ENCODE measurements at regions not wholly inside any gene's neighbourhood (a gene's known extent, or its start where the extent isn't known, plus 50 kb on each side); places are given as distances from the start of the nearest gene placed in this dataset.

DNA sequence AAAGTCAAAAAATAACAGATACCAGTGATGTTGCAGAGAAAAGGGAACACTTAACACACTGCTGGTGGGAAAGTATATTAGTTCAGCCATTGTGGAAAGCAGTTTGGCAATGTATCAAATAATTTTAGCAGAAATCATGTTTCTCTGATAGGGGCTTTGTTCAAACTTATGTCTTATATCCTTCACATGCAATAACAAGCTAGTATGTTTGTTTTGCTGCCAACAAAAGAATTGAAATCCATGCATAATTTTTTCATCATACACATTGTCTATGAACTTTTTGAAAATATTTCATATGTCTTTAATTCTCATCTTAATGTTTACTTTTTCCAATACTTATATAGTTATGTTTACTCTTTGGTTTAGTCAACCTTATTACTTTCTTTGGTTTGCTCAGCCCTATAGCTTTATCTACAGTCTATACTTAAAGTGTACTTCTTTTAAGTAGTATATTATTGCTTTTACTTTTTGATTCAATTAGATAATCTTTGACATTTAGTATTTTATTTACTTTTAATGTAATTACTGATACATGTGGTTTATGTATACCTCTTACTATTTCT, 639.6 kb upstream of the CBLB start:
- H3K4me1 ChIP-seq (ENCODE audit: low read length), result no peaks in the 10 kb centered on the region
- no peaks in the 10 kb centered on the region for H3K9me3 ChIP-seq (ENCODE audit: insufficient read depth, low read length)
- H2AFZ ChIP-seq (ENCODE audit: low read depth, low read length), result no peak overlapping the region
- H3K79me2 ChIP-seq (ENCODE audit: low read length), result no peaks in the 10 kb centered on the region
- H3K36me3 ChIP-seq (replicated peaks; ENCODE audit: low read depth, low read length), result no peaks in the 10 kb centered on the region
- no peaks in the 10 kb centered on the region for H3K27me3 ChIP-seq (ENCODE audit: low read depth, low read length)
- no peak overlapping the region for H3K27ac ChIP-seq (ENCODE audit: low read length)
- TF ChIP-seq EZH2phosphoT487 (IDR thresholded peaks at IDR 0.05; ENCODE audit: low read depth) (no peak), CTCF (IDR thresholded peaks at IDR 0.05; ENCODE audit: low read depth, low read length) (no peak)
- H4K20me1 ChIP-seq (ENCODE audit: insufficient read depth, low read length), result no peaks in the 10 kb centered on the region
- no peak overlapping the region for H3K4me3 ChIP-seq (ENCODE audit: low read length)
- no peak overlapping the region for H3K4me2 ChIP-seq (ENCODE audit: low read length)
- H3K9ac ChIP-seq (ENCODE audit: low read length), result no peak overlapping the region

DNA sequence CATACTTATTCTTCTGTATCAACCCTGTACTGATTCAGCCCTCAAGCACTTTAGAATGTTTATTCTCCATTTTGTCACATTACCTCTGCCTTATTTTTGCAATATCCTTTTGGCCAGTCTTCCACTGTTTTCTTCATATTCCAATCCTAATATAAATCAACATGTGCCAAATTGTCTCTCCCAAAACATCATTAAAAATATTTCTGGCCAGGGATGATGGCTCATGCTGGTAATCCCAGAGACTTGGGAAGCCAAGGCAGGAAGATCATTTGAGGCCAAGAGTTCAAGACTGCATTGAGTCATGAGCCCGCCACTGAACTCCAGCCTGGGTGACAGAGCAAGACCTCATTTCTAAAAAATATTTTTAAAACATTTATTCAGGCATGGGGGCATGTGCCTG, 641.4 kb upstream of the CBLB start:
- H2AFZ ChIP-seq (ENCODE audit: low read depth, low read length), result no peak overlapping the region
- no peaks in the 10 kb centered on the region for H3K9me3 ChIP-seq (ENCODE audit: insufficient read depth, low read length)
- no peak for TF ChIP-seq EZH2phosphoT487 (IDR thresholded peaks at IDR 0.05; ENCODE audit: low read depth)
- no peak for TF ChIP-seq CTCF (IDR thresholded peaks at IDR 0.05; ENCODE audit: low read depth, low read length)
- H3K27ac ChIP-seq (ENCODE audit: low read length), result no peak overlapping the region
- no peak overlapping the region for H3K4me3 ChIP-seq (ENCODE audit: low read length)
- H3K9ac ChIP-seq (ENCODE audit: low read length), result no peak overlapping the region
- H4K20me1 ChIP-seq (ENCODE audit: insufficient read depth, low read length), result no peaks in the 10 kb centered on the region
- H3K27me3 ChIP-seq (ENCODE audit: low read depth, low read length), result no peaks in the 10 kb centered on the region
- no peaks in the 10 kb centered on the region for H3K36me3 ChIP-seq (replicated peaks; ENCODE audit: low read depth, low read length)
- H3K4me1 ChIP-seq (ENCODE audit: low read length), result no peaks in the 10 kb centered on the region
- H3K79me2 ChIP-seq (ENCODE audit: low read length), result no peaks in the 10 kb centered on the region
- no peak overlapping the region for H3K4me2 ChIP-seq (ENCODE audit: low read length)

GRCh38 chr3:106512846-106513245, 644.0 kb upstream of the CBLB start:
- Histone ChIP-seq H2AFZ (ENCODE audit: low read depth, low read length) (no peak overlapping the region), H3K27ac (ENCODE audit: low read length) (no peak overlapping the region)

GRCh38 chr3:106514431-106514830, 645.6 kb upstream of the CBLB start:
- no peaks in the 10 kb centered on the region for H3K4me1 ChIP-seq (ENCODE audit: low read length)
- H3K36me3 ChIP-seq (replicated peaks; ENCODE audit: low read depth, low read length), result no peaks in the 10 kb centered on the region
- H3K4me3 ChIP-seq (ENCODE audit: low read length), result no peak overlapping the region
- H3K27me3 ChIP-seq (ENCODE audit: low read depth, low read length), result no peaks in the 10 kb centered on the region
- no peaks in the 10 kb centered on the region for H3K79me2 ChIP-seq (ENCODE audit: low read length)
- H3K9ac ChIP-seq (ENCODE audit: low read length), result no peak overlapping the region
- no peak overlapping the region for H3K27ac ChIP-seq (ENCODE audit: low read length)
- H4K20me1 ChIP-seq (ENCODE audit: insufficient read depth, low read length), result no peaks in the 10 kb centered on the region
- no peaks in the 10 kb centered on the region for H3K9me3 ChIP-seq (ENCODE audit: insufficient read depth, low read length)
- no peak overlapping the region for H2AFZ ChIP-seq (ENCODE audit: low read depth, low read length)
- no peak overlapping the region for H3K4me2 ChIP-seq (ENCODE audit: low read length)
- TF ChIP-seq CTCF (IDR thresholded peaks at IDR 0.05; ENCODE audit: low read depth, low read length), result no peak
- TF ChIP-seq EZH2phosphoT487 (IDR thresholded peaks at IDR 0.05; ENCODE audit: low read depth), result no peak

More at GRCh38 chr3:106512846-106513245, 644.0 kb upstream of the CBLB start:
- Histone ChIP-seq H3K36me3 (replicated peaks; ENCODE audit: low read depth, low read length) (no peaks in the 10 kb centered on the region), H3K4me2 (ENCODE audit: low read length) (no peak overlapping the region), H3K4me1 (ENCODE audit: low read length) (no peaks in the 10 kb centered on the region), H3K4me3 (ENCODE audit: low read length) (no peak overlapping the region), H3K79me2 (ENCODE audit: low read length) (no peaks in the 10 kb centered on the region), H3K9ac (ENCODE audit: low read length) (no peak overlapping the region), H4K20me1 (ENCODE audit: insufficient read depth, low read length) (no peaks in the 10 kb centered on the region), H3K9me3 (ENCODE audit: insufficient read depth, low read length) (no peaks in the 10 kb centered on the region), H3K27me3 (ENCODE audit: low read depth, low read length) (no peaks in the 10 kb centered on the region)
- TF ChIP-seq CTCF (IDR thresholded peaks at IDR 0.05; ENCODE audit: low read depth, low read length), result no peak
- TF ChIP-seq EZH2phosphoT487 (IDR thresholded peaks at IDR 0.05; ENCODE audit: low read depth), result no peak
